HCT116 (cell line): ENCODE measurements at regions not wholly inside any gene's neighbourhood (a gene's known extent, or its start where the extent isn't known, plus 50 kb on each side); places are given as distances from the start of the nearest gene placed in this dataset.

ENCODE experiments used
- ATF3 ChIP-seq: IDR thresholded peaks from 2 replicates; pipeline ENCODE4 v1.6.1; 2012
- CBX3 ChIP-seq: IDR thresholded peaks from 2 replicates; pipeline ENCODE4 v1.6.1; 2012; ENCODE audit warnings: low read depth
- CTCF ChIP-seq, 3 experiments: fragments of 200-600 bp in 1 of 3; sonication (generic) in 1 of 3; IDR thresholded peaks in 2 of 3; conservative IDR thresholded peaks in 1 of 3; 2 replicates each; pipeline ENCODE4 v1.5.1; 2012 to 2017; ENCODE audit warnings: low read depth in 2 of 3, low read length in 2 of 3, antibody characterized with exemption in 1 of 3, borderline replicate concordance in 1 of 3, control low read depth in 1 of 3, mild to moderate bottlenecking in 1 of 3, mixed read lengths in 1 of 3, mixed run types in 1 of 3, moderate library complexity in 1 of 3; ENCODE audit not compliant: insufficient read depth in 1 of 3
- ELF1 ChIP-seq: IDR thresholded peaks from 2 replicates; pipeline ENCODE4 v1.6.1; 2012; ENCODE audit warnings: low read depth, borderline replicate concordance
- EZH2 ChIP-seq: fragments of 200-600 bp; sonication (generic); IDR thresholded peaks from 2 replicates; pipeline ENCODE4 v1.6.1; 2017; ENCODE audit warnings: antibody characterized with exemption, mixed run types
- MAX ChIP-seq: IDR thresholded peaks from 2 replicates; pipeline ENCODE4 v1.6.1; 2012
- POLR2A ChIP-seq: IDR thresholded peaks from 2 replicates; pipeline ENCODE4 v1.7.0; 2011; ENCODE audit warnings: borderline replicate concordance; ENCODE audit not compliant: insufficient read depth, insufficient read length; ENCODE audit errors: extremely low read depth
- POLR2AphosphoS5 ChIP-seq: IDR thresholded peaks from 2 replicates; pipeline ENCODE4 v1.6.1; 2011; ENCODE audit warnings: mild to moderate bottlenecking, low read depth, low read length, moderate library complexity
- RAD21 ChIP-seq: IDR thresholded peaks from 2 replicates; pipeline ENCODE4 v1.6.1; 2012; ENCODE audit warnings: low read depth, mild to moderate bottlenecking
- SIN3A ChIP-seq: IDR thresholded peaks from 2 replicates; pipeline ENCODE4 v1.6.1; 2012; ENCODE audit warnings: low read depth
- SP1 ChIP-seq: IDR thresholded peaks from 2 replicates; pipeline ENCODE4 v1.6.1; 2012; ENCODE audit warnings: low read depth
- TCF7L2 ChIP-seq: IDR thresholded peaks from 2 replicates; pipeline ENCODE4 v1.7.0; 2011; ENCODE audit warnings: borderline replicate concordance, inconsistent platforms; ENCODE audit not compliant: insufficient read depth, insufficient read length; ENCODE audit errors: extremely low read depth
- YY1 ChIP-seq: IDR thresholded peaks from 2 replicates; pipeline ENCODE4 v1.6.1; 2011; ENCODE audit warnings: low read length, low read depth, moderate library complexity, mild to moderate bottlenecking; ENCODE audit not compliant: insufficient replicate concordance; ENCODE audit errors: extremely low read depth

GRCh38 chr1:8218351-8219092 lies 99.4 kb upstream of the SLC45A1 start:
- TF ChIP-seq CTCF (IDR thresholded peaks at IDR 0.05 in 2 of 3, conservative IDR thresholded peaks at IDR 0.05 in 1 of 3; ENCODE audit: borderline replicate concordance in 1 of 3, insufficient read depth in 1 of 3, low read depth in 2 of 3, low read length in 2 of 3), result no peak
- no peak for TF ChIP-seq EZH2
- no peak for TF ChIP-seq CBX3
- no peak for TF ChIP-seq SP1
- no peak for TF ChIP-seq YY1
- no peak for TF ChIP-seq TCF7L2
- TF ChIP-seq POLR2A, result no peak
- no peak for TF ChIP-seq POLR2AphosphoS5
- no peak for TF ChIP-seq RAD21
- TF ChIP-seq ATF3, result no peak
- no peak for TF ChIP-seq ELF1
- TF ChIP-seq MAX, result no peak
- no peak for TF ChIP-seq SIN3A
